Panc1 (cell line): ENCODE measurements at regions not wholly inside any gene's neighbourhood (a gene's known extent, or its start where the extent isn't known, plus 50 kb on each side); places are given as distances from the start of the nearest gene placed in this dataset.

Experiments used
- POLR2AphosphoS5 ChIP-seq: IDR thresholded peaks from 2 replicates; pipeline ENCODE4 v1.6.1; 2012; ENCODE audit warnings: mild to moderate bottlenecking, low read depth, low read length, moderate library complexity
- SIN3A ChIP-seq: IDR thresholded peaks from 2 replicates; pipeline ENCODE4 v1.6.1; 2012; ENCODE audit warnings: low read depth, mild to moderate bottlenecking, low read length, moderate library complexity, borderline replicate concordance; ENCODE audit not compliant: insufficient read depth
- TF ChIP-seq, protein P1 (sequence below): fragments of 450-650 bp; IDR thresholded peaks from 2 replicates; pipeline ENCODE4 v1.5.1; 2017; ENCODE audit warnings: mild to moderate bottlenecking
- TF ChIP-seq, protein P2 (sequence below), 2 experiments: IDR thresholded peaks; 2 replicates each; pipeline ENCODE4 v1.6.1; 2011 to 2012; ENCODE audit warnings: low read depth in 2 of 2, control low read depth in 1 of 2, low read length in 1 of 2, mild to moderate bottlenecking in 1 of 2, moderate library complexity in 1 of 2; ENCODE audit not compliant: insufficient read depth in 1 of 2

DNA sequence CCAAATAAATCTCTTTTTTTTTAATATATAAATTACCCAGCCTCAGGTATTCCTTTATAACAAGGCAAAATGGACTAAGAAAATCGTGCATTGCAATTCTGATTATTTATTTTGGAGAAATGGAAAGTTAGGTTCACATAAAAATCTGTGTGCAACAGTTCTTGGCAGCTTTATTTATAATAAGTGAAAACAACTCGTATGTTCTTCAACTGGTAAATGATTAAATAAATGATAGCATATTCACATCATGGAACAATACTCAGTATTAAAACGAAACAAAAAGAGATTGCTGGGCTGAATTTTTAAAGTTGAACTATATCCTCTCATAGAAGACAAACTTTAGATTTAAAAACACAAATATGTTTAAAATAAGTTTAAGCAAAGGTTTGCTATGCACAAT lies 176.3 kb upstream of the ZNF385D start:
- TF ChIP-seq POLR2AphosphoS5 = no peak
- TF ChIP-seq, protein P1, sequence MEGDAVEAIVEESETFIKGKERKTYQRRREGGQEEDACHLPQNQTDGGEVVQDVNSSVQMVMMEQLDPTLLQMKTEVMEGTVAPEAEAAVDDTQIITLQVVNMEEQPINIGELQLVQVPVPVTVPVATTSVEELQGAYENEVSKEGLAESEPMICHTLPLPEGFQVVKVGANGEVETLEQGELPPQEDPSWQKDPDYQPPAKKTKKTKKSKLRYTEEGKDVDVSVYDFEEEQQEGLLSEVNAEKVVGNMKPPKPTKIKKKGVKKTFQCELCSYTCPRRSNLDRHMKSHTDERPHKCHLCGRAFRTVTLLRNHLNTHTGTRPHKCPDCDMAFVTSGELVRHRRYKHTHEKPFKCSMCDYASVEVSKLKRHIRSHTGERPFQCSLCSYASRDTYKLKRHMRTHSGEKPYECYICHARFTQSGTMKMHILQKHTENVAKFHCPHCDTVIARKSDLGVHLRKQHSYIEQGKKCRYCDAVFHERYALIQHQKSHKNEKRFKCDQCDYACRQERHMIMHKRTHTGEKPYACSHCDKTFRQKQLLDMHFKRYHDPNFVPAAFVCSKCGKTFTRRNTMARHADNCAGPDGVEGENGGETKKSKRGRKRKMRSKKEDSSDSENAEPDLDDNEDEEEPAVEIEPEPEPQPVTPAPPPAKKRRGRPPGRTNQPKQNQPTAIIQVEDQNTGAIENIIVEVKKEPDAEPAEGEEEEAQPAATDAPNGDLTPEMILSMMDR = no peak
- TF ChIP-seq, protein P2, sequence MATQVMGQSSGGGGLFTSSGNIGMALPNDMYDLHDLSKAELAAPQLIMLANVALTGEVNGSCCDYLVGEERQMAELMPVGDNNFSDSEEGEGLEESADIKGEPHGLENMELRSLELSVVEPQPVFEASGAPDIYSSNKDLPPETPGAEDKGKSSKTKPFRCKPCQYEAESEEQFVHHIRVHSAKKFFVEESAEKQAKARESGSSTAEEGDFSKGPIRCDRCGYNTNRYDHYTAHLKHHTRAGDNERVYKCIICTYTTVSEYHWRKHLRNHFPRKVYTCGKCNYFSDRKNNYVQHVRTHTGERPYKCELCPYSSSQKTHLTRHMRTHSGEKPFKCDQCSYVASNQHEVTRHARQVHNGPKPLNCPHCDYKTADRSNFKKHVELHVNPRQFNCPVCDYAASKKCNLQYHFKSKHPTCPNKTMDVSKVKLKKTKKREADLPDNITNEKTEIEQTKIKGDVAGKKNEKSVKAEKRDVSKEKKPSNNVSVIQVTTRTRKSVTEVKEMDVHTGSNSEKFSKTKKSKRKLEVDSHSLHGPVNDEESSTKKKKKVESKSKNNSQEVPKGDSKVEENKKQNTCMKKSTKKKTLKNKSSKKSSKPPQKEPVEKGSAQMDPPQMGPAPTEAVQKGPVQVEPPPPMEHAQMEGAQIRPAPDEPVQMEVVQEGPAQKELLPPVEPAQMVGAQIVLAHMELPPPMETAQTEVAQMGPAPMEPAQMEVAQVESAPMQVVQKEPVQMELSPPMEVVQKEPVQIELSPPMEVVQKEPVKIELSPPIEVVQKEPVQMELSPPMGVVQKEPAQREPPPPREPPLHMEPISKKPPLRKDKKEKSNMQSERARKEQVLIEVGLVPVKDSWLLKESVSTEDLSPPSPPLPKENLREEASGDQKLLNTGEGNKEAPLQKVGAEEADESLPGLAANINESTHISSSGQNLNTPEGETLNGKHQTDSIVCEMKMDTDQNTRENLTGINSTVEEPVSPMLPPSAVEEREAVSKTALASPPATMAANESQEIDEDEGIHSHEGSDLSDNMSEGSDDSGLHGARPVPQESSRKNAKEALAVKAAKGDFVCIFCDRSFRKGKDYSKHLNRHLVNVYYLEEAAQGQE (IDR thresholded peaks at IDR 0.05; ENCODE audit: insufficient read depth in 1 of 2, low read depth in 2 of 2, low read length in 1 of 2) = no peak
- TF ChIP-seq SIN3A = no peak
